ENCODE measurements at regions not wholly inside any gene's neighbourhood (a gene's known extent, or its start where the extent isn't known, plus 50 kb on each side); places are given as distances from the start of the nearest gene placed in this dataset.

DNA sequence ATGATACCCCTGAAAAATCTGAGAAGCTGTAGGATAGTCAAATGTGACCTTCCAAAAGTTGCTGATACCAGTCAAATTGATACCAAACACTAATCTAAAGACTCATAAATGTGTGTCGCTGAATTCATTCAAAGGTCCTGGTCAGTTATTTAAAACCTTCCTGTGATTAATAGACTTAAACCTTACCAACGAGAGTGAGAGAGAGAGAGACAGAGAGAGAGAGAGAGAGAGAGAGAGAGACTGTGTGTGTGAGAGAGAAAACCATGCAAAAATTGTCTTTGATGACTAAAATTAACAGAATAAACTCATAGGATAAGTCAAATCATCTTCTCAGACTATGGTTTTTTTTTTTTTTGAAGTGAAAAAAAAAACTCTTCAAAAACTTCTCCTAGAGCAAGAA lies 370.9 kb upstream of the HS3ST5 start:
- no peak overlapping the region for H3K4me3 Mint-ChIP-seq
- no peaks in the 10 kb centered on the region for H3K9me3 ChIP-seq (ENCODE audit: control insufficient read depth in 2 of 3, low read length in 3 of 3)
- intact Hi-C loops (cut with micrococcal nuclease) = no loop called here
- H3K27ac ChIP-seq (ENCODE audit: low read depth, low read length) = no peak overlapping the region
- H3K9me3 Mint-ChIP-seq = peaks cover 0 to 18% (median 2%) of the 10 kb centered on the region in 11 donors
- no peak overlapping the region for H3K27ac Mint-ChIP-seq
- H3K4me3 ChIP-seq (ENCODE audit: low read length) = no peak overlapping the region
- ATAC-seq (no peak), DNase-seq (no peak)
- no peaks in the 10 kb centered on the region for H3K4me1 Mint-ChIP-seq
- no peaks in the 10 kb centered on the region for H3K27me3 Mint-ChIP-seq
- CTCF ChIA-PET = no interaction called here
- no peaks in the 10 kb centered on the region for H3K27me3 ChIP-seq (ENCODE audit: control insufficient read depth in 2 of 2, insufficient read depth in 2 of 2, low read length in 2 of 2)
- no peaks in the 10 kb centered on the region for H3K36me3 ChIP-seq (ENCODE audit: control insufficient read depth in 2 of 3, insufficient read depth in 3 of 3, low read length in 3 of 3)
- no peaks in the 10 kb centered on the region for H3K36me3 Mint-ChIP-seq
- POLR2A ChIA-PET = no interaction called here
- H3K4me1 ChIP-seq (ENCODE audit: control insufficient read depth in 2 of 2, insufficient read depth in 2 of 2, low read length in 2 of 2) = no peaks in the 10 kb centered on the region

DNA sequence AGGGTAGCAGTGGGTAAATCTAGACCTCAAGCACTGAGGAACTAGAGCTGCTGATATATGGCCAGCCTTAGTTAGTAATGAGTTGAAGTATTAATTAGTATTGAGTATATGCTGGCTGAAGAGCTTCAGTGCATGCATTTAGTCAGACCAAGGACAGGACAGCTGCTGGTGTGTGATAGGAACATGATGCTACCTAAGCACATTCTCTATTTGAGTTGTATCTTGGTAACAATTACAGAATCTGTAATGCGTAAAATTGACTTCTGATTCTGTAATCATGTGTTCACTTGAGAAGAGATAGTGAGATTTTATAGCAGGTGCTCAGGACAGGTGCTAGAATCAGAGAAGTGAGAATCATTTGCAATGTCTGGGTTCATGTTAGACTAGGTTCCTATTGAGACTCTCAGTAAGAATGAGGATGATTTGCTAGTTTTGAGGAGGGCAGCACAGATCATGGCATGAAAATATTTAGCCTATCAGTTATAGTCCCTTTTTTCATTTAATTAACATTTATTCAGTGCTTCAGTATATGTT lies 369.4 kb upstream of the HS3ST5 start:
- H3K9me3 Mint-ChIP-seq = peaks cover 0 to 10% (median 2%) of the 10 kb centered on the region in 11 donors
- ATAC-seq (no peak), DNase-seq (no peak)
- Histone ChIP-seq H3K4me1 (ENCODE audit: control insufficient read depth in 2 of 2, insufficient read depth in 2 of 2, low read length in 2 of 2) (no peaks in the 10 kb centered on the region), H3K9me3 (ENCODE audit: control insufficient read depth in 2 of 3, low read length in 3 of 3) (no peaks in the 10 kb centered on the region), H3K36me3 (ENCODE audit: control insufficient read depth in 2 of 3, insufficient read depth in 3 of 3, low read length in 3 of 3) (no peaks in the 10 kb centered on the region), H3K4me3 (ENCODE audit: low read length) (no peak overlapping the region), H3K27ac (ENCODE audit: low read depth, low read length) (no peak overlapping the region), H3K27me3 (ENCODE audit: control insufficient read depth in 2 of 2, insufficient read depth in 2 of 2, low read length in 2 of 2) (no peaks in the 10 kb centered on the region)
- ChIA-PET POLR2A (no interaction called here), CTCF (no interaction called here)
- H3K4me3 Mint-ChIP-seq = no peak overlapping the region
- H3K27me3 Mint-ChIP-seq = no peaks in the 10 kb centered on the region
- intact Hi-C loops (cut with micrococcal nuclease) = no loop called here
- no peaks in the 10 kb centered on the region for H3K4me1 Mint-ChIP-seq
- H3K27ac Mint-ChIP-seq = no peak overlapping the region
- H3K36me3 Mint-ChIP-seq = no peaks in the 10 kb centered on the region

DNA sequence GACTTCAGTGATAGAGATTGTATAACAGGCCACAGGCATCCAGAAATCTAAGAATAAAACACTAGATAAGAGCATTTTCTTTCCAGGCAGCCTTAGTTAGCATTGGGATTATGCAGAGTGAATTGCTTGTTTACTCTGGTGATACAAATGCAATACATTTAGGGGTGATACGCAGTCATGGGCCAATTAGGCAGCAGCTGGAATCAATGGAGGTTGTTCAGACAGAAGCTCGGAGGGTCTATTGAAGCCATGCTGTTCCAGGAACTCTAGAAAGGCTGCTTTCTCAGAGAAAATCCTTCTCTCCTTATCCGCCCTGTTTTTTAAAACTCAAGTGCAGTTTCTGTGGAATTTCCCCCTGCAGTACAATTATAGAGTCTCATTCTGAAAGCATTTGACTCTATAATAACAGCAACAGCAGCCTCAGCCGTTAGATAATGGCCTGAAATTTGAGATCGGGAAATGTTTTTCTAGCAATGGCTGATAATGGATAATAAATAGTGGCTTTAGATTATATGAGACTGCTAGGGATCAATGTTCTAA lies 364.3 kb upstream of the HS3ST5 start:
- H3K4me1 Mint-ChIP-seq = no peaks in the 10 kb centered on the region
- Histone ChIP-seq H3K27ac (ENCODE audit: low read depth, low read length) (no peak overlapping the region), H3K4me3 (ENCODE audit: low read length) (no peak overlapping the region), H3K27me3 (ENCODE audit: control insufficient read depth in 2 of 2, insufficient read depth in 2 of 2, low read length in 2 of 2) (no peaks in the 10 kb centered on the region), H3K4me1 (ENCODE audit: control insufficient read depth in 2 of 2, insufficient read depth in 2 of 2, low read length in 2 of 2) (no peaks in the 10 kb centered on the region), H3K9me3 (ENCODE audit: control insufficient read depth in 2 of 3, low read length in 3 of 3) (no peaks in the 10 kb centered on the region), H3K36me3 (ENCODE audit: control insufficient read depth in 2 of 3, insufficient read depth in 3 of 3, low read length in 3 of 3) (no peaks in the 10 kb centered on the region)
- H3K9me3 Mint-ChIP-seq = peaks cover 0 to 5% (median 0%) of the 10 kb centered on the region in 11 donors
- intact Hi-C loops (cut with micrococcal nuclease) = no loop called here
- CTCF ChIA-PET = no interaction called here
- H3K36me3 Mint-ChIP-seq = no peaks in the 10 kb centered on the region
- ATAC-seq (no peak), DNase-seq (no peak)
- POLR2A ChIA-PET = no interaction called here
- H3K4me3 Mint-ChIP-seq = no peak overlapping the region
- H3K27ac Mint-ChIP-seq = no peak overlapping the region
- H3K27me3 Mint-ChIP-seq = no peaks in the 10 kb centered on the region

DNA sequence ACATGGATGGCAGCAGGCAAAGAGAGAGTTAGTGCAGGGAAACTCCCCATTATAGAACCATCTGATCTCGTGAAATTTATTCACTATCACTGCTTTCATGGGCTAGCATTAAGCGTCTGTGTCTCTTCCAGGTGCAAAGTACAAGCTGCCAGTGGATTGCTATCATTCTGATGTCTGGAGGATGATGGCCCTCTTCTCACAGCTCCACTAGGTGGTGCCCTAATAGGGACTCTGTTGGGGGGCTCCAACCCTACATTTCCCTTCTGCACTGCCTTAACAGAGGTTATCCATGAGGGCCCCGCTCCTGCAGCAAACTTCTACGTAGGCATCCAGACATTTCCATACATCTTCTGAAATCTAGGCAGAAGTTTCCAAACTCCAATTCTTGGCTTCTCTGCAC lies 347.8 kb upstream of the HS3ST5 start:
- intact Hi-C loops (cut with micrococcal nuclease) = no loop called here
- CTCF ChIA-PET = no interaction called here
- H3K27ac ChIP-seq (ENCODE audit: low read depth, low read length) = no peak overlapping the region

DNA sequence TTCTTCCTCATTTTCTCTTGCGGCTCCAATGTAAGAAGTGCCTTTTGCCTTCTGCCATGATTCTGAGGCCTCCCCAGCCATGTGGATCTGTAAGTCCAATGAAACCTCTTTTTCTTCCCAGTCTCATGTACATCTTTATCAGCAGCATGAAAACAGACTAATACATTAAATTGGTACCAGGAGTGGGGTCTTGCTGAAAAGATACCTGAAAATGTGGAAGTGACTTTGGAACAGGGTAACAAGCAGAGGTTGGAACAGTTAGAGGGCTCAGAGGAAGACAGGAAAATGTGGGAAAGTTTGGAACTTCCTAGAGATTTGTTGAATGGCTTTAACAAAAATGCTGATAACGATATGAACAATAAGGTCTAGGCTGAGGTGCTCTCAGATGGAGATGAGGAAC lies 316.7 kb upstream of the HS3ST5 start:
- H3K4me3 ChIP-seq (ENCODE audit: low read length) = no peak overlapping the region
- H3K4me1 Mint-ChIP-seq = no peaks in the 10 kb centered on the region
- ATAC-seq (no peak), DNase-seq (no peak)
- no peaks in the 10 kb centered on the region for H3K27me3 Mint-ChIP-seq
- no peak overlapping the region for H3K27ac ChIP-seq (ENCODE audit: low read depth, low read length)
- H3K36me3 ChIP-seq (ENCODE audit: control insufficient read depth in 2 of 3, insufficient read depth in 3 of 3, low read length in 3 of 3) = no peaks in the 10 kb centered on the region
- no peaks in the 10 kb centered on the region for H3K4me1 ChIP-seq (ENCODE audit: control insufficient read depth in 2 of 2, insufficient read depth in 2 of 2, low read length in 2 of 2)
- peaks cover 0 to 6% (median 0%) of the 10 kb centered on the region in 5 donors for H3K36me3 Mint-ChIP-seq
- H3K9me3 ChIP-seq (ENCODE audit: control insufficient read depth in 2 of 3, low read length in 3 of 3) = no peaks in the 10 kb centered on the region
- CTCF ChIA-PET = no interaction called here
- no peak overlapping the region for H3K4me3 Mint-ChIP-seq
- no peaks in the 10 kb centered on the region for H3K27me3 ChIP-seq (ENCODE audit: control insufficient read depth in 2 of 2, insufficient read depth in 2 of 2, low read length in 2 of 2)
- intact Hi-C loops (cut with micrococcal nuclease) = no loop called here
- peaks cover 5 to 32% (median 13%) of the 10 kb centered on the region in 11 donors for H3K9me3 Mint-ChIP-seq
- POLR2A ChIA-PET = no interaction called here
- no peak overlapping the region for H3K27ac Mint-ChIP-seq

More for the DNA sequence above, 347.8 kb upstream of the HS3ST5 start:
- Histone ChIP-seq H3K36me3 (ENCODE audit: control insufficient read depth in 2 of 3, insufficient read depth in 3 of 3, low read length in 3 of 3) (no peaks in the 10 kb centered on the region), H3K27me3 (ENCODE audit: control insufficient read depth in 2 of 2, insufficient read depth in 2 of 2, low read length in 2 of 2) (no peaks in the 10 kb centered on the region), H3K9me3 (ENCODE audit: control insufficient read depth in 2 of 3, low read length in 3 of 3) (no peaks in the 10 kb centered on the region), H3K4me1 (ENCODE audit: control insufficient read depth in 2 of 2, insufficient read depth in 2 of 2, low read length in 2 of 2) (no peaks in the 10 kb centered on the region), H3K4me3 (ENCODE audit: low read length) (no peak overlapping the region)
- H3K4me1 Mint-ChIP-seq = no peaks in the 10 kb centered on the region
- no peaks in the 10 kb centered on the region for H3K36me3 Mint-ChIP-seq
- H3K4me3 Mint-ChIP-seq = no peak overlapping the region
- POLR2A ChIA-PET = no interaction called here
- DNase-seq (no peak), ATAC-seq (no peak)
- H3K9me3 Mint-ChIP-seq = peaks cover 0 to 15% (median 2%) of the 10 kb centered on the region in 11 donors
- H3K27ac Mint-ChIP-seq = no peak overlapping the region
- no peaks in the 10 kb centered on the region for H3K27me3 Mint-ChIP-seq

DNA sequence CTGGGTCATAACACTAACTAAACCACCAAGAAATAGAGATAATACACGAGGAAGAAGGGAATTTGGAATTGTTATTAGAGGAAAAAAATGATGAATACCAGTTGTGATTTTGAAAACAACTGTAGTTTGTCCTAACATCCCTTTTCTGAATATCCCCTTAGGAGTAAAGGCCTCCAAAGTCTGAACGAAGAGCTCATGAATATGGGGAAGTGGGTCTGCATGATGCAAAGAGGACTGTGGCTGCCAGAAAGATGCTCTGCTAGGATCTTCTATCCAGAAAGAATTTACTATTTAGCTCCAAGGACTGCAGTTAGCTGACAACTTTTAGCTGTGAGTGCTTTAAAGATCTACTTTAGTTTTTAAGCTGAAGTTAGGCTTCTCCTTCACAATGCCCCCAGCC lies 308.8 kb upstream of the HS3ST5 start:
- H3K27ac ChIP-seq (ENCODE audit: low read depth, low read length) = no peak overlapping the region
- Mint-ChIP-seq H3K27ac (no peak overlapping the region), H3K27me3 (peaks cover 0 to 3% (median 0%) of the 10 kb centered on the region in 5 donors), H3K36me3 (no peaks in the 10 kb centered on the region), H3K4me3 (no peak overlapping the region), H3K9me3 (peaks cover 0 to 5% (median 1%) of the 10 kb centered on the region in 11 donors), H3K4me1 (no peaks in the 10 kb centered on the region)
- ChIA-PET CTCF (no interaction called here), POLR2A (no interaction called here)
- DNase-seq (no peak), ATAC-seq (no peak)
- H3K4me3 ChIP-seq (ENCODE audit: low read length) = no peak overlapping the region
- intact Hi-C loops (cut with micrococcal nuclease) = no loop called here
- no peaks in the 10 kb centered on the region for H3K4me1 ChIP-seq (ENCODE audit: control insufficient read depth in 2 of 2, insufficient read depth in 2 of 2, low read length in 2 of 2)
- H3K9me3 ChIP-seq (ENCODE audit: control insufficient read depth in 2 of 3, low read length in 3 of 3) = no peaks in the 10 kb centered on the region
- no peaks in the 10 kb centered on the region for H3K27me3 ChIP-seq (ENCODE audit: control insufficient read depth in 2 of 2, insufficient read depth in 2 of 2, low read length in 2 of 2)
- H3K36me3 ChIP-seq (ENCODE audit: control insufficient read depth in 2 of 3, insufficient read depth in 3 of 3, low read length in 3 of 3) = no peaks in the 10 kb centered on the region

DNA sequence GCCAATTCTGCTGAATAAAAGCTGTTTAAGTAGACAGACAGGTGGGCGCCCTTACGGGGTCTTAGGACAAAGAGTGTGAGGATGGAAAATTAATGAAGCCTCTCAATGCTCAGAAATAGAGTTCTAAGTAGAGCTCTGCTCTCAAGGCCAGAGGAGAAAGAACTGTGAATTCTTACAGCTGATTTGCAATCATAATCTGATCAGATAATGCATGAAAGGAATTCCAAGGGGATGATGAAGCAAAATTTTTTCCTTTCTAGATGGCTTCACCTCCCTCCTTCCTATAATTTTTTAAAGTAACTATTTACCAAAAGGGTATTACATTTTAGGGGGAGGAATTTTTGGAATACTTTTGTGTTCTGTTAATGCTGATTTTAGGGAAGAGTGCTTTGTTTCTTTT lies 308.1 kb upstream of the HS3ST5 start:
- Mint-ChIP-seq H3K27ac (no peak overlapping the region), H3K4me1 (no peaks in the 10 kb centered on the region), H3K36me3 (no peaks in the 10 kb centered on the region), H3K9me3 (peaks cover 0 to 9% (median 1%) of the 10 kb centered on the region in 11 donors), H3K4me3 (no peak overlapping the region), H3K27me3 (peaks cover 0 to 3% (median 0%) of the 10 kb centered on the region in 5 donors)
- intact Hi-C loops (cut with micrococcal nuclease) = no loop called here
- Histone ChIP-seq H3K36me3 (ENCODE audit: control insufficient read depth in 2 of 3, insufficient read depth in 3 of 3, low read length in 3 of 3) (no peaks in the 10 kb centered on the region), H3K4me1 (ENCODE audit: control insufficient read depth in 2 of 2, insufficient read depth in 2 of 2, low read length in 2 of 2) (no peaks in the 10 kb centered on the region), H3K27ac (ENCODE audit: low read depth, low read length) (no peak overlapping the region), H3K4me3 (ENCODE audit: low read length) (no peak overlapping the region), H3K9me3 (ENCODE audit: control insufficient read depth in 2 of 3, low read length in 3 of 3) (no peaks in the 10 kb centered on the region), H3K27me3 (ENCODE audit: control insufficient read depth in 2 of 2, insufficient read depth in 2 of 2, low read length in 2 of 2) (no peaks in the 10 kb centered on the region)
- CTCF ChIA-PET = no interaction called here
- POLR2A ChIA-PET = no interaction called here
- DNase-seq (no peak), ATAC-seq (no peak)

All from naive thymus-derived CD4-positive, alpha-beta T cell (primary cell).